ENCODE measurements at regions not wholly inside any gene's neighbourhood (a gene's known extent, or its start where the extent isn't known, plus 50 kb on each side); places are given as distances from the start of the nearest gene placed in this dataset.

DNA sequence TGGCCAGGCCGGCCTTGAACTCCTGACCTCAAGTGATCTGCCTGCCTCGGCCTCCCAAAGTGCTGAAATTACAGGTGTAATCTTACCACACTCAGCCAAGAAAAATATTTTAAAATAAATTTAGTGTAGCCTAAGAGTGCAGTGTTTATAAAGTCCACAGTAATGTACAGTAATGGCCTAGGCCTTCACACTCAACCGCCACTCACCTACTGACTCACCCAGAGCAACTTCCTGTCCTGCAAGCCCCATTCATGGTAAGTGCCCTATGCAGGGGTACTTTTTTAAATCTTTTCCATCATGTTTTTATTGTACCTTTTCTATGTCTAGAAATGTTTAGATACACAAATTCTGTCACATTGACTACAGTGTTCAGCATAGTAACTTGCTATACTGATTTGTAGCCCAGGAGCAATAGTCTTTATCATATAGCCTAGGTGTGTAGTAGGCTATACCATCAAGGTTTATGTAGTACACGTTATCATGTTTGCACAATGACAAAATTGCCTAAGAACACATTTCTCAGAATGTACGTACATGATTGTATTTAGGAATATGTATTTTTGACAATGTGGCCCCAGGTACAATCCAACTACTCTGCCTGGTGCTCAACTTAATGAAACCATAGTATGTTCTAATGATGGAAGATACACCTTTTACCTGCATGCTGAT lies 455.2 kb downstream of the PCDH7 start:
- TF ChIP-seq POLR2AphosphoS5 (IDR thresholded peaks at IDR 0.05) (no peak), POLR2A (IDR thresholded peaks at IDR 0.05) (no peak), EP300 (IDR thresholded peaks at IDR 0.05) (no peak)
- TF ChIP-seq, protein P1, sequence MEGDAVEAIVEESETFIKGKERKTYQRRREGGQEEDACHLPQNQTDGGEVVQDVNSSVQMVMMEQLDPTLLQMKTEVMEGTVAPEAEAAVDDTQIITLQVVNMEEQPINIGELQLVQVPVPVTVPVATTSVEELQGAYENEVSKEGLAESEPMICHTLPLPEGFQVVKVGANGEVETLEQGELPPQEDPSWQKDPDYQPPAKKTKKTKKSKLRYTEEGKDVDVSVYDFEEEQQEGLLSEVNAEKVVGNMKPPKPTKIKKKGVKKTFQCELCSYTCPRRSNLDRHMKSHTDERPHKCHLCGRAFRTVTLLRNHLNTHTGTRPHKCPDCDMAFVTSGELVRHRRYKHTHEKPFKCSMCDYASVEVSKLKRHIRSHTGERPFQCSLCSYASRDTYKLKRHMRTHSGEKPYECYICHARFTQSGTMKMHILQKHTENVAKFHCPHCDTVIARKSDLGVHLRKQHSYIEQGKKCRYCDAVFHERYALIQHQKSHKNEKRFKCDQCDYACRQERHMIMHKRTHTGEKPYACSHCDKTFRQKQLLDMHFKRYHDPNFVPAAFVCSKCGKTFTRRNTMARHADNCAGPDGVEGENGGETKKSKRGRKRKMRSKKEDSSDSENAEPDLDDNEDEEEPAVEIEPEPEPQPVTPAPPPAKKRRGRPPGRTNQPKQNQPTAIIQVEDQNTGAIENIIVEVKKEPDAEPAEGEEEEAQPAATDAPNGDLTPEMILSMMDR (IDR thresholded peaks at IDR 0.05) = no peak

All from stomach (tissue), 4 donors.